Activated CD4-positive, alpha-beta memory T cell treated with anti-CD3 and anti-CD28 coated beads, Interleukin-2, amount 10 ng/mL, durations not matched to agents 7 days and 5 days (primary cell): ENCODE measurements at regions not wholly inside any gene's neighbourhood (a gene's known extent, or its start where the extent isn't known, plus 50 kb on each side); places are given as distances from the start of the nearest gene placed in this dataset.
"Not testable (repeated sequence)": the region's sequence is repeated elsewhere in the genome, so short reads cannot be mapped to it uniquely, and the experiment has no call there.

ENCODE experiments used
- CTCF ChIA-PET: fragments of 350-600 bp; sonication (Branson Sonifier 250); formaldehyde crosslinking; loops from one replicate; lab custom pipeline; 2021; ENCODE audit warnings: antibody characterized with exemption, inconsistent platforms; lab: Charles Lee
- POLR2A ChIA-PET: fragments of 350-600 bp; sonication (Branson Sonifier 250); formaldehyde crosslinking; loops from one replicate; lab custom pipeline; 2021; ENCODE audit warnings: antibody characterized with exemption; lab: Charles Lee
- DNase-seq: peaks from one replicate; pipeline ENCODE4 v3.0.0-alpha.2; 2020
- H3K27ac Mint-ChIP-seq: one replicate; pipeline ENCODE4 v1.8.0; 2021; ENCODE audit warnings: mild to moderate bottlenecking, mixed read lengths
- H3K27me3 Mint-ChIP-seq: one replicate; pipeline ENCODE4 v1.8.0; 2021; ENCODE audit warnings: mixed read lengths
- H3K36me3 Mint-ChIP-seq: one replicate; pipeline ENCODE4 v1.8.0; 2021; ENCODE audit warnings: low read depth, mixed read lengths
- H3K4me1 Mint-ChIP-seq: one replicate; pipeline ENCODE4 v1.8.0; 2021; ENCODE audit warnings: mixed read lengths
- H3K4me3 Mint-ChIP-seq: one replicate; pipeline ENCODE4 v1.8.0; 2021; ENCODE audit warnings: mild to moderate bottlenecking, mixed read lengths
- H3K9me3 Mint-ChIP-seq: one replicate; pipeline ENCODE4 v1.8.0; 2021; ENCODE audit warnings: mixed read lengths

DNA sequence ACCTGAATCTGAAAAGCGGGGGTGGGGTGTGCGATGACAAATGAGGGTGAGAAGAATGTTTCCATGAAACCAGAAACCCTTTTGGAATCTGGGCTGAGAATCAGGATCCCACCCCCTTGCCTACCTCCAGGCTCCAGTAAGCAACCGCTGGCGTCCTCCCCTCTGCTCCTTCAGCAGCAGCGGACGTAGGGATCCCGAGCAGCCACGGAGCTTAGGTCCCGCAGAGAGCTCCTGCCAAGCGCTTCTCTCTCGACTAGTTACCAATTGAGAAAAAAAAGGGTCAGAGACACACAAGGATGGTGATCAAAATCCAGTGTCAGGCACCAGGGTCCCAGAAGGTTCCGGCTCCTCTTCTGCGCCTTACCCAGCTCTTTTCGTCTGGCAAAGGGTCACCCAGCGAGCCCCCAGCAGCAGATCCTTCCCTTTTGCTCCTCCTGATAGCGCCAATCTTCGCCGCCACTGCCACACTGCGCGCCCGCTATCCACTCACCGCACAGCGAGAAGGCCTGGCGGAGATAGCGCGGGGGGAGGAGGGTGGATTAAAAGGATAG is 733.5 kb downstream of the ZWINT start:
- H3K4me3 Mint-ChIP-seq, result no peak overlapping the region
- no peaks in the 10 kb centered on the region for H3K36me3 Mint-ChIP-seq
- no peak overlapping the region for H3K27ac Mint-ChIP-seq
- H3K27me3 Mint-ChIP-seq, result peaks cover 16% of the 10 kb centered on the region
- H3K9me3 Mint-ChIP-seq, result no peaks in the 10 kb centered on the region
- POLR2A ChIA-PET, result no interaction called here
- peaks cover 2% of the 10 kb centered on the region for H3K4me1 Mint-ChIP-seq
- DNase-seq, result no peak
- CTCF ChIA-PET, result interaction anchor here (0.7 kb wide), 1 partner anchor 298 kb away, joined by 4 read pairs; no protein-coding TSS in a partner anchor

DNA sequence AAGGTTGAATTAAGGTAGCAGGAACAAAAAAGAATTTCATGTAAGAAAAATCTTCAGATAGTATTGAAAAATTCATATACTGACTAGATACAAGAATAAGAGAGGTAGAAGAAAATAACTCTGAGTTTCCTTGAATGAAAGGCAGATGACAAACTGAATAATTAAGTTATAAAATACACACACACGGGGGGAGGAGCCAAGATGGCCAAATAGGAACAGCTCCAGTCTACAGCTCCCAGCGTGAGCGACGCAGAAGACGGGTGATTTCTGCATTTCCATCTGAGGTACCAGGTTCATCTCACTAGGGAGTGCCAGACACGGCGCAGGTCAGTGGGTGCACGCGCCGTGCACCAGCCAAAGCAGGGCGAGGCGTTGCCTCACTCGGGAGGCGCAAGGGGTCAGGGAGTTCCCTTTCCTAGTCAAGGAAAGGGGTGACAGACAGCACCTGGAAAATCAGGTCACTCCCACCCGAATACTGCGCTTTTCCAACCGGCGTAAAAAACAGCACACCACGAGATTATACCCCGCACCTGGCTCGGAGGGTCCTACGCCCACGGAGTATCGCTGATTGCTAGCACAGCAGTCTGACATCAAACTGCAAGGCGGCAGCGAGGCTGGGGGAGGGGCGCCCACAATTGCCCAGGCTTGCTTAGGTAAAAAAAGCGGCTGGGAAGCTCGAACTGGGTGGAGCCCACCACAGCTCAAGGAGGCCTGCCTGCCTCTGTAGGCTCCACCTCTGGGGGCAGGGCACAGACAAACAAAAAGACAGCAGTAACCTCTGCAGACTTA is 759.2 kb downstream of the ZWINT start:
- H3K27me3 Mint-ChIP-seq, H3K4me1 Mint-ChIP-seq, CTCF ChIA-PET, H3K27ac Mint-ChIP-seq, POLR2A ChIA-PET, H3K4me3 Mint-ChIP-seq, DNase-seq, H3K9me3 Mint-ChIP-seq, H3K36me3 Mint-ChIP-seq: not testable (repeated sequence)

- Mint-ChIP-seq H3K27me3 (no peaks in the 10 kb centered on the region), H3K4me3 (no peak overlapping the region)
- POLR2A ChIA-PET, result no interaction called here
Measured at GRCh38 chr10:55551603-55552002, 750.6 kb upstream of the PCDH15 start.

DNA sequence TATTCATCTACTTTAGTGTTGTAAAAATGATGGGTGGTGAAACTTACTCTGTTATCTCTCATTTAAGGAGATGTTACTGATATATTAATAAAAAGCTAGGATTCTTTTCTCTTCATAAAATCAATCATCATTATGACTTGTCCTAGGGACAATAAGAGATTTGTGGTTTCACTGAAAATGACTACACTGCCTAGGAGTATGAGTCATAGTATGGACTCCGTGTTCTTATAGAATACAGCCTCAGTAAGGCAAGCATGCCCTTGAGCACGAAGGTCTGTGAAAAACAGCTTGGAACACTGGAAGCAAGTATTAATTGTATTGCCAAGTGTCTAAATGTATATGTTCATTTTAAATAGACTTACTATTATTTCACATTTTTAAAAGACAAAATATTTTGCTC is 749.2 kb upstream of the PCDH15 start:
- Mint-ChIP-seq H3K4me3 (no peak overlapping the region), H3K4me1 (no peaks in the 10 kb centered on the region), H3K9me3 (no peaks in the 10 kb centered on the region), H3K27me3 (no peaks in the 10 kb centered on the region), H3K27ac (no peak overlapping the region), H3K36me3 (no peaks in the 10 kb centered on the region)
- ChIA-PET CTCF (no interaction called here), POLR2A (no interaction called here)
- no peak for DNase-seq

More at GRCh38 chr10:55551603-55552002, 750.6 kb upstream of the PCDH15 start:
- Mint-ChIP-seq H3K27ac (no peak overlapping the region), H3K4me1 (no peaks in the 10 kb centered on the region), H3K9me3 (no peaks in the 10 kb centered on the region), H3K36me3 (no peaks in the 10 kb centered on the region)
- DNase-seq, result no peak
- CTCF ChIA-PET, result no interaction called here

DNA sequence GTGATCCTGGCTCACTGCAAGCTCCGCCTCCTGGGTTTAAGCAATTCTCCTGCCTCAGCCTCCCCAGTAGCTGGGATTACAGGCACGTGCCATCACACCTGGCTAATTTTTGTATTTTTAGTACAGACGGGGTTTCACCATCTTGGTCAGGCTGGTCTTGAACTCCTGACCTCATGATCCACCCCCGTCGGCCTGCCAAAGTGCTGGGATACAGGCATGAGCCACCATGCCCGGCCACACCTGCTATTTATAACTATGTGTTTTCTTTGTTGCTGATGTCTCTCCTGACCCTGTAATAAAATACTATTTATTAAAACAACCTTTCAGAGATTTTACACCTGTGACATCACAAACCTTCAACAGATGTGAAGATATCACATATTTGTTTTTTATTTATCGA is 736.5 kb upstream of the PCDH15 start:
- H3K9me3 Mint-ChIP-seq, H3K4me1 Mint-ChIP-seq, DNase-seq, H3K27me3 Mint-ChIP-seq, POLR2A ChIA-PET, H3K36me3 Mint-ChIP-seq, CTCF ChIA-PET, H3K4me3 Mint-ChIP-seq, H3K27ac Mint-ChIP-seq: not testable (repeated sequence)

- no peak for DNase-seq
- CTCF ChIA-PET, result no interaction called here
- Mint-ChIP-seq H3K27me3 (no peaks in the 10 kb centered on the region), H3K36me3 (no peaks in the 10 kb centered on the region), H3K4me1 (no peaks in the 10 kb centered on the region), H3K9me3 (peaks cover 5% of the 10 kb centered on the region), H3K27ac (no peak overlapping the region), H3K4me3 (no peak overlapping the region)
- POLR2A ChIA-PET, result no interaction called here
Measured at GRCh38 chr10:55519264-55519663, 718.2 kb upstream of the PCDH15 start.

DNA sequence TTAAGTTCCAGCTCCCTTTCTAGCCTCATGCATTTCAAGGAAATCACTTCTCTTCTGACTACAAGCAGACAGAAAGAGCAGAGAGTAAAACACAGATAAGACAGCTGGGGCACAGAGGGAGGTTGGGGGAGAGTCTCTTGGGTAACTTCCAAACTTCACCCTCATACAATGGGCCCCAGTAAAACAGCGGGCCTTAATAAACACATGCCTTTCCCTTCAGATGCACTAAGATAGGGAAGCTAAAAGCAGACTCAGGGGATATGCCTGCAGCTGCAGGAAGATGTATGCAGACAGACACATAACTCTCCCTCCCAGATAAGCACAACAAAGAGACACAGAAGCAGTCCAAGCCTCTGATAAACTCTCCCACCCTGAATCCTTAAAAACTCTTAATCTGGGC is 717.4 kb upstream of the PCDH15 start:
- POLR2A ChIA-PET, H3K27me3 Mint-ChIP-seq, CTCF ChIA-PET, H3K9me3 Mint-ChIP-seq, DNase-seq, H3K4me3 Mint-ChIP-seq, H3K36me3 Mint-ChIP-seq, H3K27ac Mint-ChIP-seq, H3K4me1 Mint-ChIP-seq: not testable (repeated sequence)

DNA sequence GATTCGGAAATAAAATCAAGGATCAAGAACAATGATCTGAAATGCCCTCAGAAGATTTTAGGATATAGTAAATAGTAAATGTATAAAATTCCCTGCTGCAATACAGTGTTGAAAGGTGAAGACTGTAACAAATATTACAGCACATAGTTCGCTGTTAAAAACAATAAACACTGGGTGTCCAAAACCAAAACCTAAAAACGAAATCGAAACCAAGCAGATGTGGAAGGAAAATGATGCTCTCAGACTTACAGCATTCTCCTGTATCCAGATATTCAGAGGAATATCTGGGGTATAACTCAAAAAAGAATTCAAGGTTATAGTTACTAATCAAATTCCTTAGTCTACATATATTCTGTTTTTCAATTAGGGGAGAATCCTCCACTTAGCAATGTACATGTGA is 708.1 kb upstream of the PCDH15 start:
- Mint-ChIP-seq H3K27me3 (no peaks in the 10 kb centered on the region), H3K27ac (no peak overlapping the region), H3K4me3 (no peak overlapping the region), H3K9me3 (peaks cover 3% of the 10 kb centered on the region), H3K36me3 (no peaks in the 10 kb centered on the region), H3K4me1 (no peaks in the 10 kb centered on the region)
- ChIA-PET CTCF (no interaction called here), POLR2A (no interaction called here)
- no peak for DNase-seq

DNA sequence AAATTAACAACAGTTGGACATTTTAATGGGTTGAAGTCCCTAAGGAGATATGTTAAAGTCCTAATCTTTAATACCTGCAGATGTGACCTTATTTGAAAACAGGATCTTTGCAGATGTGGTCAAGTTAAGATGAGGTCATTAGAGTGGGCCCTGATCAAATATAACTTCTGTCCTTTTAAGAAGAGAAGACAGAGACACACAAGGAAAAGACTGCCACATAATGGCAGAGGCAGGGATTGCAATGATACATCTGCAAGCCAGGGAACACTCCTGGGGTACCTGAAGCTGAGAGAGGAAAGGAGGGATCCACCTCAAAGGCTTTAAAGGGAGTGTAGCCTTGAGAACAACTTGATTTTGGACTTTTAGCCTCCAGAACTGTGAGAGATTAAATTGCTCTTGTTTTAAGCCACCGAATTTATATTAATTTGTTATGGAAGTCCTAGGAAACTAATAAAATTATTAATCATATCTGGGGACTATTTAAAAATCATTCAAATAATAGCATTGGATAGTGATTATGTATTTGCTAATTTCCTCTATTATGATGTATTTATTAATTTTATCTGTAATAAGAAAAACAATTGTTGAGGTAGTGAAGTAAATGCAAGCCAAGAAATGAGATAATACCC is 700.0 kb upstream of the PCDH15 start:
- Mint-ChIP-seq H3K4me3 (no peak overlapping the region), H3K27ac (no peak overlapping the region), H3K9me3 (peaks cover 5% of the 10 kb centered on the region), H3K27me3 (no peaks in the 10 kb centered on the region), H3K36me3 (no peaks in the 10 kb centered on the region), H3K4me1 (no peaks in the 10 kb centered on the region)
- POLR2A ChIA-PET, result no interaction called here
- CTCF ChIA-PET, result no interaction called here
- no peak for DNase-seq

GRCh38 chr10:55497893-55498499 is 697.0 kb upstream of the PCDH15 start:
- H3K36me3 Mint-ChIP-seq, result no peaks in the 10 kb centered on the region

DNA sequence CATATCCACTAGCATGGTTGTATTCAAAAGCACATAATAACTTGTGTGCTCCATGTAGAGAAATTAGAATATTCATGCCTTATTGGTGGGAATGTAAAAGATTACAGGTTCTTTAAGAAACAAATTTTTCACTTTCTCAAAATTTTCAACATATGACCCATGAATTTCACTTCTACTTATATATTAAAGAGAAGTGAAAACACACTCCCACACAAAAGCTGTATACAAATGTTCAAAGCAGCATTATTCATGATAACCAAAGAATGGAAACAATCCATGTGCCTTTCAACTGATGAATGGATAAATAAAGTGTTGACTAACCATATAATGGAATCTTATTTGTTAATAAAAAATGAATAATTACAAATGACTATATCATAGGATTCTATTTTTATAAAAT is 694.5 kb upstream of the PCDH15 start:
- Mint-ChIP-seq H3K4me3 (no peak overlapping the region), H3K27me3 (no peaks in the 10 kb centered on the region), H3K9me3 (peaks cover 6% of the 10 kb centered on the region), H3K4me1 (no peaks in the 10 kb centered on the region), H3K27ac (no peak overlapping the region), H3K36me3 (no peaks in the 10 kb centered on the region)
- CTCF ChIA-PET, result no interaction called here
- POLR2A ChIA-PET, result no interaction called here
- DNase-seq, result no peak

More at GRCh38 chr10:55497893-55498499, 697.0 kb upstream of the PCDH15 start:
- Mint-ChIP-seq H3K27me3 (no peaks in the 10 kb centered on the region), H3K4me1 (no peaks in the 10 kb centered on the region), H3K27ac (no peak overlapping the region), H3K9me3 (peaks cover 7% of the 10 kb centered on the region), H3K4me3 (no peak overlapping the region)
- POLR2A ChIA-PET, result no interaction called here
- CTCF ChIA-PET, result no interaction called here
- DNase-seq, result no peak

DNA sequence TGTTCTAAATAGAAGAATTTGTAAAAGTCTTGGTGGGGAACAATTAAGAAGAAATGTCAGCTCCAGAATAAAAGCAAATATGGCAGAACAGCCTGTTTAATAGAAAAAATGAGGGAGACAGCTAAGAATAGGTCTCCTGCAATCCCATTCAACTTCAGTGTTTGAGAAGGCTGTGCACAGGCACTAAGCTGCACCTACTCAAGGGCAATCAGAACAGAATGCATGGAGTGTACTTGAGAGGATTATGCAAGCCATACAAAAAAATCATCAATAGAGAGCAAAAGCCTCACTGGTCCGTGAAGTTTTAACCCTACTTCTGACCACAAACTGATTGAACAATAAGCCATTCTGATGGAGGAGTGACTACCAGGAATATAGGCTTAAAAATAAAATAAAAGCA is 690.7 kb upstream of the PCDH15 start:
- H3K27ac Mint-ChIP-seq, result no peak overlapping the region

GRCh38 chr10:55485827-55486226 is 684.8 kb upstream of the PCDH15 start:
- Mint-ChIP-seq H3K27me3 (no peaks in the 10 kb centered on the region), H3K4me1 (no peaks in the 10 kb centered on the region), H3K9me3 (peaks cover 13% of the 10 kb centered on the region), H3K4me3 (no peak overlapping the region), H3K36me3 (no peaks in the 10 kb centered on the region), H3K27ac (no peak overlapping the region)
- ChIA-PET CTCF (no interaction called here), POLR2A (no interaction called here)
- no peak for DNase-seq

More for the DNA sequence above, 690.7 kb upstream of the PCDH15 start:
- no peaks in the 10 kb centered on the region for H3K4me1 Mint-ChIP-seq
- POLR2A ChIA-PET, result no interaction called here
- CTCF ChIA-PET, result no interaction called here
- H3K36me3 Mint-ChIP-seq, result no peaks in the 10 kb centered on the region
- no peaks in the 10 kb centered on the region for H3K27me3 Mint-ChIP-seq
- peaks cover 4% of the 10 kb centered on the region for H3K9me3 Mint-ChIP-seq
- H3K4me3 Mint-ChIP-seq, result no peak overlapping the region
- DNase-seq, result no peak
